ENCODE measurements at regions not wholly inside any gene's neighbourhood (a gene's known extent, or its start where the extent isn't known, plus 50 kb on each side); places are given as distances from the start of the nearest gene placed in this dataset.

- TF ChIP-seq, protein P1, sequence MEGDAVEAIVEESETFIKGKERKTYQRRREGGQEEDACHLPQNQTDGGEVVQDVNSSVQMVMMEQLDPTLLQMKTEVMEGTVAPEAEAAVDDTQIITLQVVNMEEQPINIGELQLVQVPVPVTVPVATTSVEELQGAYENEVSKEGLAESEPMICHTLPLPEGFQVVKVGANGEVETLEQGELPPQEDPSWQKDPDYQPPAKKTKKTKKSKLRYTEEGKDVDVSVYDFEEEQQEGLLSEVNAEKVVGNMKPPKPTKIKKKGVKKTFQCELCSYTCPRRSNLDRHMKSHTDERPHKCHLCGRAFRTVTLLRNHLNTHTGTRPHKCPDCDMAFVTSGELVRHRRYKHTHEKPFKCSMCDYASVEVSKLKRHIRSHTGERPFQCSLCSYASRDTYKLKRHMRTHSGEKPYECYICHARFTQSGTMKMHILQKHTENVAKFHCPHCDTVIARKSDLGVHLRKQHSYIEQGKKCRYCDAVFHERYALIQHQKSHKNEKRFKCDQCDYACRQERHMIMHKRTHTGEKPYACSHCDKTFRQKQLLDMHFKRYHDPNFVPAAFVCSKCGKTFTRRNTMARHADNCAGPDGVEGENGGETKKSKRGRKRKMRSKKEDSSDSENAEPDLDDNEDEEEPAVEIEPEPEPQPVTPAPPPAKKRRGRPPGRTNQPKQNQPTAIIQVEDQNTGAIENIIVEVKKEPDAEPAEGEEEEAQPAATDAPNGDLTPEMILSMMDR (IDR thresholded peaks at IDR 0.05; ENCODE audit: extremely low read depth, insufficient read depth, missing control alignments): no peak
- in situ Hi-C loops (cut with MboI; ENCODE audit: low pct_unique_long_range_greater_than_20kb, low sequenced_read_pairs, unreplicated experiment): no loop called here
- DNase-seq (ENCODE audit: low spot score): no peak
Measured at GRCh38 chr6:44012078-44012493, 115.2 kb downstream of the MRPL14 start.

- TF ChIP-seq, protein P1 (IDR thresholded peaks at IDR 0.05; ENCODE audit: extremely low read depth, insufficient read depth, missing control alignments): no peak
- in situ Hi-C loops (cut with MboI; ENCODE audit: low pct_unique_long_range_greater_than_20kb, low sequenced_read_pairs, unreplicated experiment): no loop called here
- DNase-seq (ENCODE audit: low spot score): no peak
Measured at GRCh38 chr6:44011350-44011920, 115.8 kb downstream of the MRPL14 start.

DNA sequence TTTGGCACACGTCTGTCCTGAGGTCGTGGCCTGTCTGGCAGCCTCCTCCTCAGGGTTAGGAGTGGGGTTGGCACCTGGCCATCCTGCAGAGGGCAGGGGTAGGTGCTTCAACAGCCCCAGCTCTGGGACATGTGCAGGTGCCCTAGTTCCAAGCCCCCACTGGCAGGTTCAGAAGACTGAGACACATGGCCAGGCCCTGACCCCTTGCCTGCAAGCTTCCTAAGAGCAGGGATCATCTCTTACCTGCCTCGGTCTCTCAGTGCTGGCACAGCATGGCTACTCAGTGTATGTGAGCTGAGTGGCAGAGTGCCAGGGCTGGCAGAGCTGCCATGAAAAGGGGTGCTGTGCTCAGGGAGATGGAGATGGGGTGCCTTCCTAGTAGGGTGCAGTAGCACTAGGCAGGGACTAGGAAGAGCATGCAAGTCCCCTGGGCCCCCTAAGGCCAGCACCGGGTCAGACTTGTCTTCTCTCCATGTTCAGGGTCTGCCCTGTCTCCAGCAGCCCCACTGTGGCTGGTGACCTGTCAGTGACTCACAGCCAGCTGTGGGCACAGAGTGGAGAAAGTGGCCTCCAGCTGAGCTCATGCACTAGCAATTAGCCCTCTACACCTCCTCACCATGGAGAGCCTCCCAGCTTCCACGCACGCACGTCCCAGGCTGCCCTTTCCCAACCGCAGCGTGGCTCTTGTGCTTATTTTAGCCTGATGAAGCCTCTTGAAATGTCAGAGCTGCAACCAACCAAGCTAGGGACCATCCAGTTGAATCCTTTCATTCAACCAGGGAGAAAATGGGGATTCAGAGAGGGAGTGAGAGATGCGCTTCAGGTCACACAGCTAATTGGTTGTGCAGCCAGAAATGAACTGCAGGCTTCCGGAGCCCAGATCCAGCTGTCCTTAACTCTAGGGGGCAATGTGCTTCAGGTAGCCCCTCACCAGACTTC lies 116.6 kb downstream of the MRPL14 start:
- TF ChIP-seq, protein P1 (IDR thresholded peaks at IDR 0.05; ENCODE audit: extremely low read depth, insufficient read depth, missing control alignments): no peak
- in situ Hi-C loops (cut with MboI; ENCODE audit: low pct_unique_long_range_greater_than_20kb, low sequenced_read_pairs, unreplicated experiment): no loop called here
- no peak for DNase-seq (ENCODE audit: low spot score)

DNA sequence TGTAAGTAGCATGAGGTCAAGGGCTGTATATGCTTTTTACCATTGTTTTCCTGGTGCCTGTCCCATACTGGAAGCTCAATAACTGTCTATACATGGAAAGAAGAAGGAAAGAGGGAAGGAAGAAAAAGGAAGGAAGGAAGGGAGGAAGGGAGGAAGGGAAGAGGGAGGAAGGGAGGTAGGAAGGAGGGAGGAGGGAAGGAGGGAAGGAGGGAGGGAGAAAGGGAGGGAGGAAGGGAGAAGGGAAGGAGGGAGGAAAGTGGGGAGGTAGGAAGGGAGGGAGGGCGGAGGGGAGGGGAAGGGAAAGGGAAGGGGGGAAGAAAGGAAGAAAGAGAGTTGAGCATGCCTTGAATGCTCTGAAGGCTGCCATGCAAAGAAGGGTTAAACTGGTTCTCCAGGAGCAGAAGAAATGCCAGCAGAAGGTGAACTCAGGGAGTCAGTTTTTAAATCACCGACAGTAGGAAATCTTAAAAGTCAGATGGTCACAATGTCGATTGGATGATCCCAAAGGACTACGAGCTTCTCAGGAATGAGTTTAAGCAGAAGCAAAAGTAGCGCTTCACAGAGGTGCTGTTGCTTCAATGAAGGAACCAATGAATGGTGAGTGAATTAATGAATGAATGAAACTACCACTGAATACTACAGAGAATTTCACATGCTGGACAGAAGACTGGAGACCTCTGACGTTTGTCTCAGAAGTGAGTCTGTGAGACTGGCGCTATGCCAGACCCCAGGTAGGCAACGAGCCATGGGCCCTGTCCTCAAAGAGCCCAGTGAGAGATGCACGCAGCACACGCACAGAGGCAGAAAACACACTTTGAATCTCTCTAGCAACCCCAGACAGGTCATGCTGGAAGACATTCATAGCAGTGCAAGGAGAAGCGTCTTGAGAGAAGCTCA lies 117.6 kb downstream of the MRPL14 start:
- in situ Hi-C loops (cut with MboI; ENCODE audit: low pct_unique_long_range_greater_than_20kb, low sequenced_read_pairs, unreplicated experiment): no loop called here
- no peak for DNase-seq (ENCODE audit: low spot score)
- TF ChIP-seq, protein P1 (IDR thresholded peaks at IDR 0.05; ENCODE audit: extremely low read depth, insufficient read depth, missing control alignments): no peak

DNA sequence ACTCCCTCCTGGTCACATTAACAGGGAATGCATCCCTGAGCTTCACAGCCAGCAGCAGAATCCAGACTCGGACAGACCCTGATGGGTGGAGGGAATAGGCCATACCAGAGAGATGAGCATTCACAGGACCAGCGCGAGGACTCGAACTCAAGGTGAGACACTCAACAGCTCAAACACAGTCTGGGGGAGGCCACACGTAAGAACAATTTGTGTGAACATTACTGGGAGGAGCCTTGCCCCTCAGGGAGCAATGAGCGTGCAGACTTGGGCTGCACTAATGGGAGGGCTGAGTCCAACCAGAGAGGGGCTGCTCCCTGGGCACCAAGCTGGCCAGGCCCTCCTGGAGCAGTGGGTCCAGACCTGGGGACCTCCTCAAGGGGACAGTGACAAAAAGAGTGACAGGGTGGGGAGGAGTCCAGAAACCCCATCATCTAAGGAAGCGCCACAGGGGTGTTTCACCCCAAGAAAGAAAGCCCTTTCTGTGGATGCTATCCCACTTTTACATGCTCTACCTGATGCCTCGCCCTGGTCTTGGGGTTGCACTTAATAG lies 118.4 kb downstream of the MRPL14 start:
- no peak for DNase-seq (ENCODE audit: low spot score)
- in situ Hi-C loops (cut with MboI; ENCODE audit: low pct_unique_long_range_greater_than_20kb, low sequenced_read_pairs, unreplicated experiment): no loop called here
- TF ChIP-seq, protein P1 (IDR thresholded peaks at IDR 0.05; ENCODE audit: extremely low read depth, insufficient read depth, missing control alignments): no peak

Measured in GM13977 (cell line).